WTC11 (cell line): ENCODE measurements at regions not wholly inside any gene's neighbourhood (a gene's known extent, or its start where the extent isn't known, plus 50 kb on each side); places are given as distances from the start of the nearest gene placed in this dataset.

Experiments
- ATAC-seq: fragments of 200-7000 bp; cut with Tn5 transposase; 2 replicates; pipeline ENCODE4 v1.10.0; 2021; ENCODE audit warnings: mild to moderate bottlenecking, moderate library complexity
- CTCF ChIA-PET: fragments of 300-600 bp; sonication (Branson Sonifier 250); formaldehyde crosslinking; loops from one replicate; lab custom pipeline; 2021; ENCODE audit warnings: antibody characterized with exemption; lab: Charles Lee
- POLR2A ChIA-PET: fragments of 350-600 bp; sonication (Branson Sonifier 250); formaldehyde crosslinking; loops from one replicate; lab custom pipeline; 2021; ENCODE audit warnings: antibody characterized with exemption; lab: Charles Lee
- DNase-seq: peaks from one replicate; pipeline ENCODE4 v3.0.0; 2021; ENCODE audit warnings: low spot score
- H3K27ac Mint-ChIP-seq: 2 replicates; pipeline ENCODE4 v1.8.0; 2021; ENCODE audit warnings: mixed read lengths
- H3K27me3 Mint-ChIP-seq: 2 replicates; pipeline ENCODE4 v1.8.0; 2021; ENCODE audit warnings: low read depth, mild to moderate bottlenecking, moderate library complexity, mixed read lengths
- H3K36me3 Mint-ChIP-seq: 2 replicates; pipeline ENCODE4 v1.8.0; 2021; ENCODE audit warnings: mixed read lengths
- H3K4me1 Mint-ChIP-seq: 2 replicates; pipeline ENCODE4 v1.8.0; 2022; ENCODE audit warnings: mixed read lengths
- H3K4me3 Mint-ChIP-seq: 2 replicates; pipeline ENCODE4 v1.8.0; 2021; ENCODE audit warnings: mild to moderate bottlenecking, moderate library complexity, mixed read lengths
- H3K9me3 Mint-ChIP-seq: 2 replicates; pipeline ENCODE4 v1.8.0; 2021; ENCODE audit warnings: mixed read lengths
- AR ChIP-seq: fragments of 250-450 bp; sonication (Bioruptor Pico); IDR thresholded peaks from 2 replicates; pipeline ENCODE4 v1.9.0; 2021; ENCODE audit warnings: mild to moderate bottlenecking
- ATF3 ChIP-seq: sonication (generic); formaldehyde crosslinking; conservative IDR thresholded peaks from 2 replicates; pipeline ENCODE4 v1.8.1; 2022; ENCODE audit warnings: mild to moderate bottlenecking, missing genetic modification reagents
- CREB1 ChIP-seq: sonication (generic); formaldehyde crosslinking; IDR thresholded peaks from 2 replicates; pipeline ENCODE4 v1.8.0; 2023; ENCODE audit warnings: mild to moderate bottlenecking, missing genetic modification reagents
- CREM ChIP-seq: sonication (generic); formaldehyde crosslinking; IDR thresholded peaks from 2 replicates; pipeline ENCODE4 v1.8.1; 2022; ENCODE audit warnings: mild to moderate bottlenecking, missing genetic modification reagents, moderate library complexity
- EMX1 ChIP-seq: fragments of 250-450 bp; sonication (Bioruptor Pico); IDR thresholded peaks from 2 replicates; pipeline ENCODE4 v1.8.0; 2021; ENCODE audit warnings: mild to moderate bottlenecking
- ESRRA ChIP-seq: sonication (generic); formaldehyde crosslinking; IDR thresholded peaks from 2 replicates; pipeline ENCODE4 v1.8.1; 2022; ENCODE audit warnings: mild to moderate bottlenecking, missing genetic modification reagents, borderline replicate concordance
- FOXJ3 ChIP-seq: sonication (generic); formaldehyde crosslinking; IDR thresholded peaks from 2 replicates; pipeline ENCODE4 v1.9.0; 2021; ENCODE audit warnings: missing genetic modification reagents, mild to moderate bottlenecking, borderline replicate concordance
- HMGA2 ChIP-seq: fragments of 250-450 bp; sonication (Bioruptor Pico); IDR thresholded peaks from 2 replicates; pipeline ENCODE4 v1.4.0; 2021; ENCODE audit warnings: mild to moderate bottlenecking, moderate library complexity
- IRF1 ChIP-seq: sonication (generic); formaldehyde crosslinking; IDR thresholded peaks from 2 replicates; pipeline ENCODE4 v1.8.0; 2023; ENCODE audit warnings: missing genetic modification reagents
- JAZF1 ChIP-seq: fragments of 250-450 bp; sonication (Bioruptor Pico); IDR thresholded peaks from 2 replicates; pipeline ENCODE4 v1.9.0; 2021; ENCODE audit warnings: moderate library complexity, mild to moderate bottlenecking, inconsistent platforms
- MLX ChIP-seq: sonication (generic); formaldehyde crosslinking; IDR thresholded peaks from 2 replicates; pipeline ENCODE4 v1.8.1; 2023; ENCODE audit warnings: mild to moderate bottlenecking, missing genetic modification reagents, moderate library complexity
- NR2C2 ChIP-seq: sonication (generic); formaldehyde crosslinking; IDR thresholded peaks from 2 replicates; pipeline ENCODE4 v1.8.0; 2022; ENCODE audit warnings: mild to moderate bottlenecking, missing genetic modification reagents
- PREB ChIP-seq: sonication (generic); formaldehyde crosslinking; IDR thresholded peaks from 2 replicates; pipeline ENCODE4 v1.8.1; 2022; ENCODE audit warnings: mild to moderate bottlenecking, missing genetic modification reagents, moderate library complexity, borderline replicate concordance
- RORB ChIP-seq: fragments of 250-450 bp; sonication (Bioruptor Pico); IDR thresholded peaks from 2 replicates; pipeline ENCODE4 v1.9.0; 2021; ENCODE audit warnings: mild to moderate bottlenecking
- SMAD4 ChIP-seq: sonication (generic); formaldehyde crosslinking; IDR thresholded peaks from 2 replicates; pipeline ENCODE4 v1.8.0; 2022; ENCODE audit warnings: mild to moderate bottlenecking, missing genetic modification reagents
- TEAD4 ChIP-seq: sonication (generic); formaldehyde crosslinking; IDR thresholded peaks from 2 replicates; pipeline ENCODE4 v1.8.0; 2022; ENCODE audit warnings: mild to moderate bottlenecking, missing genetic modification reagents
- ZNF263 ChIP-seq: sonication (generic); formaldehyde crosslinking; IDR thresholded peaks from 2 replicates; pipeline ENCODE4 v1.8.1; 2022; ENCODE audit warnings: low read depth, mild to moderate bottlenecking, moderate library complexity, missing genetic modification reagents
- ZNF281 ChIP-seq: sonication (generic); formaldehyde crosslinking; IDR thresholded peaks from 2 replicates; pipeline ENCODE4 v1.8.0; 2023; ENCODE audit warnings: mild to moderate bottlenecking, missing genetic modification reagents
- ZNF512 ChIP-seq: sonication (generic); formaldehyde crosslinking; IDR thresholded peaks from 2 replicates; pipeline ENCODE4 v1.8.1; 2022; ENCODE audit warnings: missing genetic modification reagents, borderline replicate concordance
- ZNF671 ChIP-seq: fragments of 250-450 bp; sonication (Bioruptor Pico); IDR thresholded peaks from 2 replicates; pipeline ENCODE4 v1.8.0; 2021; ENCODE audit warnings: mild to moderate bottlenecking

- DNase-seq (no peak), ATAC-seq (no peak)
- H3K27ac Mint-ChIP-seq, result no peak overlapping the region
- 0 out of 2 replicates have a peak, but pooled peaks cover 3% of the 10 kb centered on the region for H3K36me3 Mint-ChIP-seq
- ChIA-PET POLR2A (no interaction called here), CTCF (no interaction called here)
- H3K27me3 Mint-ChIP-seq, result peaks cover 52% of the 10 kb centered on the region
- H3K4me3 Mint-ChIP-seq, result no peak overlapping the region
- no peak for TF ChIP-seq NR2C2
- TF ChIP-seq FOXJ3 (CRISPR knock-in tag), result no peak
- no peak for TF ChIP-seq EMX1 (CRISPR knock-in tag)
- no peak for TF ChIP-seq CREB1 (CRISPR knock-in tag)
- TF ChIP-seq ATF3, result no peak
- TF ChIP-seq JAZF1 (CRISPR knock-in tag), result no peak
- no peak for TF ChIP-seq AR (CRISPR knock-in tag)
- TF ChIP-seq MLX, result no peak
- TF ChIP-seq ESRRA (CRISPR knock-in tag), result no peak
- no peak for TF ChIP-seq ZNF263 (CRISPR knock-in tag)
- TF ChIP-seq RORB, result no peak
- TF ChIP-seq TEAD4 (CRISPR knock-in tag), result no peak
- no peak for TF ChIP-seq PREB (CRISPR knock-in tag)
- no peak for TF ChIP-seq HMGA2 (CRISPR knock-in tag)
- no peak for TF ChIP-seq ZNF512 (CRISPR knock-in tag)
- no peak for TF ChIP-seq SMAD4 (CRISPR knock-in tag)
- no peak for TF ChIP-seq ZNF281 (CRISPR knock-in tag)
- no peak for TF ChIP-seq IRF1
- TF ChIP-seq CREM, result no peak
- TF ChIP-seq ZNF671 (CRISPR knock-in tag), result no peak
- H3K4me1 Mint-ChIP-seq, result peaks cover 25% of the 10 kb centered on the region
- H3K9me3 Mint-ChIP-seq, result peaks cover 7% of the 10 kb centered on the region; the same call in 1 of the 2 replicates
Measured at GRCh38 chr7:41052736-41053135, 650.2 kb downstream of the INHBA start.
